ENCODE measurements at regions not wholly inside any gene's neighbourhood (a gene's known extent, or its start where the extent isn't known, plus 50 kb on each side); places are given as distances from the start of the nearest gene placed in this dataset.

GRCh38 chr2:139905624-139906023 lies 1125.4 kb upstream of the NXPH2 start:
- TF ChIP-seq CTCF (IDR thresholded peaks at IDR 0.05): no peak
- no peak for ATAC-seq (ENCODE audit: low read depth)

GRCh38 chr2:139891636-139892035 lies 1111.4 kb upstream of the NXPH2 start:
- ATAC-seq (ENCODE audit: low read depth) (no peak), DNase-seq (no peak)
- no peaks in the 10 kb centered on the region for H3K27me3 Mint-ChIP-seq
- no peaks in the 10 kb centered on the region for H3K36me3 Mint-ChIP-seq (ENCODE audit: low read depth)
- POLR2A ChIA-PET: no interaction called here
- no peak overlapping the region for H3K27ac Mint-ChIP-seq
- no peak overlapping the region for H3K4me3 Mint-ChIP-seq
- peaks cover 5% of the 10 kb centered on the region for H3K9me3 Mint-ChIP-seq
- TF ChIP-seq CTCF (IDR thresholded peaks at IDR 0.05): no peak
- CTCF ChIA-PET: no interaction called here
- intact Hi-C loops (cut with micrococcal nuclease): no loop called here
- no peaks in the 10 kb centered on the region for H3K4me1 Mint-ChIP-seq

More at GRCh38 chr2:139905624-139906023, 1125.4 kb upstream of the NXPH2 start:
- no peaks in the 10 kb centered on the region for H3K4me1 Mint-ChIP-seq
- DNase-seq: no peak
- POLR2A ChIA-PET: no interaction called here
- H3K27me3 Mint-ChIP-seq: no peaks in the 10 kb centered on the region
- H3K4me3 Mint-ChIP-seq: no peak overlapping the region
- intact Hi-C loops (cut with micrococcal nuclease): no loop called here
- no peak overlapping the region for H3K27ac Mint-ChIP-seq
- CTCF ChIA-PET: no interaction called here
- no peaks in the 10 kb centered on the region for H3K36me3 Mint-ChIP-seq (ENCODE audit: low read depth)
- peaks cover 6% of the 10 kb centered on the region for H3K9me3 Mint-ChIP-seq

- POLR2A ChIA-PET: no interaction called here
- H3K4me1 Mint-ChIP-seq: no peaks in the 10 kb centered on the region
Observed at GRCh38 chr2:139885921-139886498, 1105.8 kb upstream of the NXPH2 start.

GRCh38 chr2:139876964-139877363 lies 1096.8 kb upstream of the NXPH2 start:
- no peaks in the 10 kb centered on the region for H3K36me3 Mint-ChIP-seq (ENCODE audit: low read depth)
- DNase-seq: no peak
- H3K4me1 Mint-ChIP-seq: no peaks in the 10 kb centered on the region
- no peak for ATAC-seq (ENCODE audit: low read depth)
- H3K4me3 Mint-ChIP-seq: no peak overlapping the region
- POLR2A ChIA-PET: no interaction called here
- peaks cover 2% of the 10 kb centered on the region for H3K9me3 Mint-ChIP-seq
- H3K27me3 Mint-ChIP-seq: no peaks in the 10 kb centered on the region
- CTCF ChIA-PET: no interaction called here
- no peak overlapping the region for H3K27ac Mint-ChIP-seq
- no peak for TF ChIP-seq CTCF (IDR thresholded peaks at IDR 0.05)
- intact Hi-C loops (cut with micrococcal nuclease): no loop called here

More at GRCh38 chr2:139885921-139886498, 1105.8 kb upstream of the NXPH2 start:
- no peak overlapping the region for H3K27ac Mint-ChIP-seq
- CTCF ChIA-PET: no interaction called here
- H3K9me3 Mint-ChIP-seq: peaks cover 4% of the 10 kb centered on the region
- DNase-seq (no peak), ATAC-seq (ENCODE audit: low read depth) (no peak)
- no peak overlapping the region for H3K4me3 Mint-ChIP-seq
- TF ChIP-seq CTCF (IDR thresholded peaks at IDR 0.05): no peak
- no peaks in the 10 kb centered on the region for H3K36me3 Mint-ChIP-seq (ENCODE audit: low read depth)
- intact Hi-C loops (cut with micrococcal nuclease): no loop called here
- no peaks in the 10 kb centered on the region for H3K27me3 Mint-ChIP-seq

- intact Hi-C loops (cut with micrococcal nuclease): no loop called here
- peaks cover 2% of the 10 kb centered on the region for H3K9me3 Mint-ChIP-seq
- H3K27ac Mint-ChIP-seq: no peak overlapping the region
- DNase-seq (no peak), ATAC-seq (ENCODE audit: low read depth) (no peak)
- CTCF ChIA-PET: no interaction called here
- no peaks in the 10 kb centered on the region for H3K4me1 Mint-ChIP-seq
- POLR2A ChIA-PET: no interaction called here
- TF ChIP-seq CTCF (IDR thresholded peaks at IDR 0.05): no peak
- no peaks in the 10 kb centered on the region for H3K36me3 Mint-ChIP-seq (ENCODE audit: low read depth)
- H3K4me3 Mint-ChIP-seq: no peak overlapping the region
- H3K27me3 Mint-ChIP-seq: no peaks in the 10 kb centered on the region
Observed at GRCh38 chr2:139876321-139876720, 1096.1 kb upstream of the NXPH2 start.

Data from activated B cell treated with CpG ODN at 0.5 μM for 24 hours (primary cell).